GM11168 (cell line): ENCODE measurements at regions not wholly inside any gene's neighbourhood (a gene's known extent, or its start where the extent isn't known, plus 50 kb on each side); places are given as distances from the start of the nearest gene placed in this dataset.
"Not testable (repeated sequence)": the region's sequence is repeated elsewhere in the genome, so short reads cannot be mapped to it uniquely, and the experiment has no call there.

ENCODE experiments used
- in situ Hi-C: fragments of 300-500 bp; cut with MboI; formaldehyde crosslinking; loops from one replicate; pipeline ENCODE4 v1.12.0; 2022; ENCODE audit warnings: low sequenced_read_pairs; ENCODE audit not compliant: unreplicated experiment

GRCh38 chr9:17888066-17888465, 309.2 kb downstream of the SH3GL2 start:
- in situ Hi-C loops = no loop called here

- in situ Hi-C loops = not testable (repeated sequence)
These were observed 310.1 kb downstream of the SH3GL2 start for GRCh38 chr9:17888964-17889363.

DNA sequence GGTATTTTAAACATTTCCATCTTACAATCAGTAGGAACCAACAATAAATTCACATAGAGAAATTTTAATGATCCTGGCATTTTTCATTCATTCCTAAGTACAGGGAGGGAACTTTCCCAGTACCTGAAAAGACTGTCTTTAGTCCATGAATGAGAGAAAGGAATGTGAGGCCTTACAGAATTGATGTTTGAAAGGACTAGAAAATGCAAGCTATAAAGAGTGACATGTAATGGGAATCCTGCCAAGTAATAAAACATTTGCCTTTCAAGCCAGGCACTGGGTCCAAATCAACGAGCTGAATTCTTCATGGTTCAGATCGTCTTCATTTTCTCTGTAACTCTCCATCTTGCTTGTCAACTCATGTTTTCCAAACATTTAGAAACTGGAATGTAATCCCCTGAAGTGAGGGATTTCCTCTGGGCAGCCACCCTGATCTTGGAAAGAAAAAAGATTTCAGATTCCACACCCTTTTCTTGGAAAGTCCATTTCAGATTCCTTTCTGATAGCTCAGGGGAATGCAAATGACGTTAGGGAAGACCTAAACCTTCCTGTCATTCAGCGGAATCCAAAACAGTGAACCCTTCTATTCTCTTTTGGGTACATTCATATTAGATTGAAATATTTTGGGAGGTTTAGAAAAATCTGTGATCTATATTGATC, 315.8 kb downstream of the SH3GL2 start:
- in situ Hi-C loops = no loop called here

DNA sequence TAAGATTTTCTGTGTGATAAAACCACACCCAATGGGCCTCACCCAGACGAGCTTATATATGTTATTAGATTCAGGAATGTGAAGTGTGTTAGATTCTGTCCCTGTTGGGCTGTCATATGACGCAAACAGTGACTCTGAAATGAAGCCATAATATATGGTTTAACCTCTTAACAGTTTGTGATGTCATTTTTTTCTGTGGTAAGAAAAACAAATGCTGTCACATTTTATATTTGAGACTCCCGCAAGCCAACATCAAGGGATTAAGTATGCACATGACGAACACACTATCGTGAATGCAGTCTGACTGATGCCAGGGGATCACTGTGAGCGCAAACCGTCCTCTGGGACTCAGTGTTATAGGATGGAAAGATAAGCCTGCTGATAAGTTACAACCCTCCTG, 321.7 kb downstream of the SH3GL2 start:
- in situ Hi-C loops = no loop called here

DNA sequence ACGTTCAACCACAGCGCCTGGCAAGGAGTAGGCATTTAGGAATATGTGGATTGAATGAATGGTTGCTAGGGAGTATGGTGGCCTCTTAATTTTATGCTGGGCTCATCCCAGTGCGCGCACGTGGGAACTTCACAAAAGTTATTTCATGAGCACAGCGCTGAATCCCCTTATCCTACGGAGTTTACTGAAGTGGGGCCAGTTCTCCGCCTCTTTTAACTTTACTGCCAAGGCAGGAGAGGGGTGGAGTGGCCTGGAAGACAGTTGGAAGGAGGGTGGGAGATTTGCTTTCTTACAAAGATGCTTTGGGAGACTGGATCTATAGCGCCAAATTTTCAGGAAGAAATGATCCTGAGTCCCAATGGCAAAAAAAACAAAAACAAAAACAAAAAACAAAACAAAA, 326.5 kb downstream of the SH3GL2 start:
- in situ Hi-C loops = no loop called here

- in situ Hi-C loops = no loop called here
These were observed 326.9 kb downstream of the SH3GL2 start for GRCh38 chr9:17905781-17906175.

DNA sequence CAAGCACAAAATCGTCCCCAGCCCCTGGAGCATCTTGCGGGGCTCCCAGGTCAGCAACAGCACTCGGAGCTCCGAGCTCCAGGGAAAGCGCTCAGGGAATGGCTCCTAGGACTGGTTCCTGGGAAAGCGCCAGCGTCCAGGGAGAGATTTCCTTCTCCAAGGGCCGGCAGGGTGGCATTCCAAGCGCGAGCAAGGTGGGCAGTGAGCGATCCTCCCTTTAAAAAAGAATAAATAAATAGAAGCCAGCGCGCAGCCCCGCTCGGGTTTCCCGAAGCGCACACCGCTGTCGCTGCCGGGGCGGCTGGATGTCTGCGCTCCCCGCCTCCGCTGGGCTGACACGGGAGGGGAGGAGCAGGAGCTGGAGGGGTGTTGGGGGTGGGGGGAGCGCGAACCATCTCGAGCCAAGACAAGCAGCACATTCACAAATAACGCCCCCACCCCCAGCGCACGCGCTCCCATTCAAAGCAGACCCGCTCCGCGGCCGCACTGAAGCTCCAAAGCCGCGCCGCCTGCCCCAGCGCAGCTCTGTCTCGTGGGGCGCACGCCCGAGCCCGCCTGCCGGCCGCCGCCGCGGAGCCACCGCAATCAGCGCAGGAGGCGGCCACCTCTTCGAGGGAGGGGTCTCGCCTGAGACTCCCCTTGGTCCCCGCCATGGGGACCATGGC, 327.4 kb downstream of the SH3GL2 start:
- in situ Hi-C loops = no loop called here

DNA sequence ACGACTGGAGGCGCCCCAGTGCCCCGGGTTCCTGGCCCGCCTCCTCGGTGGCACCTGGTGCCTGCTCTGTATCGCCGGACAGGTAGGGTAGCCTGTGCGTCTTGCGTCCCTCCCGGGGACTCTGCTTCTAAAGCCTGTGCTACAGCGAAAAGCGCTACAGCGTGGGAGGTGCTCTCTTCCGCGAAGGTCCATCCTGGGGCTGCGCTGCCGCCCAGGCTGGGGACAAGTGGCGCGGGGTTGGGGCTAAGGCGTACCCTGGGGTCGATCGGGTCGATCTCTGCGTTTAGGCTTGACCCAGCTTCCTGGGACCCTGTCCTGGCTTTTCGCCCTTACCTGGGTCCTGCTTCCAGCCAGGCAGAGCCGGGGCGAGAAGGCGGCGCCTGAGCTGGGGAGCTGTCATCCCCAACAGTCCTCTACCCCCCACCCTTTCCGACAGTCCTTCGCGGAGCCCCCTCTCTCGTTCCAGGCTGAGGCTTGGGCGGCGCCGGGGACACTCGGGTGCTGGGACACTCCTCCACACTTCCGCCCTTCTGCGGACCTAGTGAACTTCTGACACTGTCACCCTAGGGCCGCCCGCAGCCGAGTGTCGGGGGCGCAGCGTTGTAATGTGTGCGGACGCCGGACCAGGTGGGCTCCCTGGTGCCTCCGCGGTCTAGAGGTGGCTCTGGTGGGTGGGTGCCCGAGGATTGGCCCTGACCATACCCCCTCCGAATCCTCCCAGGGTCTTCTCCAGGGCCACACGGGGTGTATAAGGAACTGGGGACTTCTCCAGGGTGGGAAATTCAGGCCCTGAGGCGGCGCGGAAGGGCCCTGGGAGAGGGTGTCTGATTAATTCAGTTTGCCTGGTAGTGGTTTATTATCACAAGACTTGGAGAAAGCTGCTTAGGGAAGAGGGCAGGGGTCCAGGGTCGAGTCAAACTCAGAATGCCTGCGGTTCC, 328.2 kb downstream of the SH3GL2 start:
- in situ Hi-C loops = no loop called here

GRCh38 chr9:17907779-17908508, 329.1 kb downstream of the SH3GL2 start:
- in situ Hi-C loops = no loop called here

DNA sequence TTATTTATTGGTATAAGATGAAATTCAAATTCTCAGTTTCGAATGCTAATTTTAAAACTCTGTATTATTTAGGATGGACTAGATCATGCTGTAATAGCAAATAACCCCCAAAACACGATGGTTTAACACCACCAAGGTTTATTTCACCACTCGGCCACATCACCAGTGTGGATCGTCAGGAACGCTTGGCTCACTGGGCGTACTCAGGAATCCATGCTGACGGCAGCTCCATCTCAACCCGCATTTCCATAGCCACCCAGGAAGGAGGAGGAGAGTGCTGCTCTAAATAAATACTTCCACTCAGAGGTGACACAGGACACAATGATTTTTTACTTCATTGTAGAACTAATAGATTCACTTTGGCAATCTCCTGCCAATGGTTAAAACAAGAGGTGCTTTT, 347.4 kb downstream of the SH3GL2 start:
- in situ Hi-C loops = no loop called here

DNA sequence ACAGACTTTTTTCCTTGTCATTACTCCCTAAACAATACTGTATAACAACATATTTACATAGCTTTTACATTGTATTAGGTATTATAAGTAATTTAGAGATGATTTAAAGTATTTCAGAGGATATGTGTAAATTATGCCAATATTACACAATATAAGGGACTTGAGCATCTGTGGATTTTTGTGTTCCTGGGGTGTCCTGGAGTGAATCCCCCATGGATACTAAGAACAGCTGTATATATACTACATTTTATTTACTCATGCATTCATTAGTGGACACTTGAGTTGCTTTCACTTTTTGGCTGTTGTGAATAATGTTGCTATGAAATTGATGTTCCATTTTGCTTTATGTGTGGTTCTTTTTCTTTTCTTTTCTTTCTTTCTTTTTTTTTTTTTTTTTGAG, 348.8 kb downstream of the SH3GL2 start:
- in situ Hi-C loops = no loop called here

DNA sequence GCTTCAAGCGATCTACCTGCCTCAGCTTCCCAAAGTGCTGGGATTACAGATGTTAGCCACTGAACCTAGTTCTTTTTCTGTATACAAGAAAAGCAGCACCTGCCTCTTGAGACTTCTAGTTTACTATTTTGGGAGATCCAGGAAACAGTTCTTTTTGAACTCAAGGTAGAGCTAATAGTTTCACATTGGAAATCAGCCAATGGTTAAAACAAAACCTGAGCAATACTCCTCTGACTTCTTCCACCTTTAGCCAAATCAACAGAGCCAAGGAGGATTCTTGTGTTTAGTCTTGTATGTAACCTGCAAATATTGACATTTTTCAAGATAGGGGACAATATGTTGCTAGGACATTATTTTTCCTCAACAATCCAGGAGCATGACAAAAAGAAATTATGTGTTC, 349.4 kb downstream of the SH3GL2 start:
- in situ Hi-C loops = no loop called here

DNA sequence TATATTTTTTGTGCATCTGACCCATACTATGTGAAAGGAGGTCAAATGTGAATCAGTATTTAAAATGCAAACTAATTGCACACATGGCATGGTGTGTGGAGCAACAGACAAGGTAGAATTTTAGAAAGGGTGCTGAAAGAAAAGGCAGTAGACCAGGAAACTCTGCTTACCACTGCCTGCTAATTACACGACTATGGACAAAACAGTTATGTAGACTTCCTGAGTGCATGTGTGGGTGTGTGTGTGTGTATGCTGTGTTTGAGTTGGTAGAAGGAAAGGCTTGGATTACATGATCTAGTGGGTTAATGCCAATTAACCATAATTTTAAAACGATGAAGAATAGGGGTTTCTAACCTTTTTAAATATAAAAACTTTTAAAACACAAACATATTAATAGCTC, 349.9 kb downstream of the SH3GL2 start:
- in situ Hi-C loops = no loop called here

- in situ Hi-C loops = no loop called here
These were observed 350.6 kb downstream of the SH3GL2 start for GRCh38 chr9:17929506-17929905.

DNA sequence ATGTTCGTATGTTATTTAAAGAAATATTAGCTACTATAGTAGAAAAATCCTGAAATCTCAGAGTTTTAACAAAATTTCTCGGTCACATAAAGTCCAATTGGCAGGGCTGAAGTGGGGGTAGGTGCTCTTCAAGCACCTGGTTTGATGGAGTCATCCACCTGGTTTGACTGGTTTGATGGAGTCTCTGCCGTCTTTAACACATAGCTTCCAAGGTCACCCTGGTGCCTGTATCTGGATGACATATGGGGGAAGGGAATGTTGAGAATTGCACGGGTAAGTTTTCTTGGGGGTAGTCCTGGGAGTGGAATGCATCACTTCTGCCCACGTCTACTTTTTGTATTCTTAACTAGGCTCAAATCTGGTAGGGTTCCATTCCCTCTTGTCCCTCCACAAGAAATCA, 351.2 kb downstream of the SH3GL2 start:
- in situ Hi-C loops = no loop called here

GRCh38 chr9:17936365-17936764, 357.5 kb downstream of the SH3GL2 start:
- in situ Hi-C loops = no loop called here

DNA sequence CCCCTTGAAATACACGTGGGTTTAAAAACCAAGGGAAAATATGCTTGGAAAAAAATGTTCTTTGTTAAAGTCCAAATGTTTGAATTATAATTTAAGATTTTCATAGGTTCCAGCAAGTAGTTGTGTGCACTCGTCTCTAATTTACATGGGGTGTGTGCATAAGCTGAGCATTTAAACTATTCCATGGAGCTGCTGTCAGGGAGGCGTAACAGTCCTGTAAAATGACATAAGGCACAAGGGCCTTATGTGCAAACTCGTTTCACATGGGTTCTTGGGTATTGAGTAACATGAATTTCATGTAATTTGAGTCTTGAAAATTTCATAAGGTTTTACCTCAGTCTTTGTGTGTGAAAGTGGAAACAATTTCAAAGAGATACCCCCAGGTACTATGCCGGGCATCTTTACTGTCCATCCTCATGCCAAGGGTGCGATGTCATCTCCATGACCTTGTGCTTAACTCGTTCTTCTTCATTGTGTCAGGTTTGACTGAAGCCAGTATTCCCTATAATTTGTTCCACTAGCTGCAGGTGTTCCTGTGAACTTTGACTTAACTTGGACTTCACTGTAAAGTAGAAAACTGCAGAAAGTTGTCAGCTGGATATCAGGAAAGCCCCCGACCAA, 359.3 kb downstream of the SH3GL2 start:
- in situ Hi-C loops = no loop called here

DNA sequence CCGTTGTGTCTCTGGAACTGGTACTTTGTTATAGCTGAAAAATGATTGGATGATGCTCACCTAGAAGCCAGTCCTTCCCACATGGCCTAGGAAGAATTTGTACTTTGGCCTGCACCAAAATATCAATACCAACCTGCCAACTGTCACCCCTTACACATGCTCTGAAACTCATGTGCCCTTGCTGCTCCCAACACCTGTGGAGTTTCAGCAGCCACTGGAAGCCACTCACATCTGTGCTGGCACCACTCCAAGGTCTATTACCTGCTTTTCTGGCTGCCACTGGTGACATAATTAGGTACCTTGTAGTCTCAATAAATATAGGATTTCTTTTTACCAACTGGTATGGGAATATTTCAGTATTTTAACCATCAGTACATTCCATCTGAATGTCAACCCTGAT, 363.6 kb downstream of the SH3GL2 start:
- in situ Hi-C loops = no loop called here

DNA sequence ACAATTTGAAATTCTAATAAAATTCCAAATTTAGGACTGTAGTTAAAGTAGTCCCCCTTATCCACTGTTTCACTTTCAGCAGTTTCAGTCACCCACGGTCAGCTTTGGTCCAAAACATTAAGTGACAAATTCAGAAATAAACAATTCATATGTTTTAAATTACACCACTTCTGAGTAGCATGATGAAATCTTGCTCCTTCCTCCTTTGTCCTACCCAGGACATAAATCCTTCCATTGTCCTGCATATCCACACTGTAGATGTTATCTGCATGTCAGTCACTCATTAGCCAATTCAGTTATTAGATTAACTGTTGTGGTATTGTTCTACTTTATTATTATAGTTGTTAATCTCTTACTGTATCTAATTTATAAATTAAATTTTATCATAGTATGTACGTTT, 376.5 kb downstream of the SH3GL2 start:
- in situ Hi-C loops = no loop called here

GRCh38 chr9:17958363-17958762, 379.5 kb downstream of the SH3GL2 start:
- in situ Hi-C loops = no loop called here
